Progenitor cell of endocrine pancreas (in vitro differentiated cells): ENCODE measurements at regions not wholly inside any gene's neighbourhood (a gene's known extent, or its start where the extent isn't known, plus 50 kb on each side); places are given as distances from the start of the nearest gene placed in this dataset.
A peak's percentile ranks its signal among the peaks of the same experiment; 100 is the strongest.

Experiments
- DNase-seq: peaks from one replicate; pipeline ENCODE4 v3.0.0; 2021; ENCODE audit warnings: low spot score; ENCODE audit not compliant: unreplicated experiment
- H3K27ac Mint-ChIP-seq: 2 replicates; pipeline ENCODE4 v1.8.0; 2021; ENCODE audit warnings: mild to moderate bottlenecking, moderate library complexity, mixed read lengths
- H3K27me3 Mint-ChIP-seq: 2 replicates; pipeline ENCODE4 v1.8.0; 2021; ENCODE audit warnings: mixed read lengths
- H3K36me3 Mint-ChIP-seq: 2 replicates; pipeline ENCODE4 v1.8.0; 2022; ENCODE audit warnings: mixed read lengths; ENCODE audit not compliant: insufficient read depth
- H3K4me1 Mint-ChIP-seq: 2 replicates; pipeline ENCODE4 v1.8.0; 2021; ENCODE audit warnings: low read depth, mixed read lengths
- H3K4me3 Mint-ChIP-seq: 2 replicates; pipeline ENCODE4 v1.8.0; 2021; ENCODE audit warnings: low read depth, mild to moderate bottlenecking, moderate library complexity, mixed read lengths
- H3K9me3 Mint-ChIP-seq: 2 replicates; pipeline ENCODE4 v1.8.0; 2021; ENCODE audit warnings: low read depth, mixed read lengths
- CTCF ChIP-seq: fragments of 200-600 bp; sonication (generic); IDR thresholded peaks from one replicate; pipeline ENCODE4 v1.5.0; 2021; ENCODE audit warnings: antibody characterized with exemption, mild to moderate bottlenecking; ENCODE audit not compliant: unreplicated experiment

- TF ChIP-seq CTCF = no peak
- Mint-ChIP-seq H3K4me3 (no peak overlapping the region), H3K4me1 (no peaks in the 10 kb centered on the region), H3K9me3 (peaks cover 36% of the 10 kb centered on the region), H3K27me3 (no peaks in the 10 kb centered on the region), H3K27ac (peak overlapping the region; percentile 29), H3K36me3 (peaks cover 4% of the 10 kb centered on the region)
- no peak for DNase-seq
Measured at GRCh38 chr22:47396515-47396914, 634.1 kb downstream of the TBC1D22A start.

GRCh38 chr22:47396105-47396504, 633.7 kb downstream of the TBC1D22A start:
- H3K9me3 Mint-ChIP-seq = peaks cover 36% of the 10 kb centered on the region
- no peak overlapping the region for H3K4me3 Mint-ChIP-seq
- TF ChIP-seq CTCF = no peak
- no peaks in the 10 kb centered on the region for H3K4me1 Mint-ChIP-seq
- no peak for DNase-seq
- H3K27ac Mint-ChIP-seq = no peak overlapping the region
- peaks cover 4% of the 10 kb centered on the region for H3K36me3 Mint-ChIP-seq
- no peaks in the 10 kb centered on the region for H3K27me3 Mint-ChIP-seq

- TF ChIP-seq CTCF = no peak
- H3K4me1 Mint-ChIP-seq = no peaks in the 10 kb centered on the region
- no peak for DNase-seq
- no peak overlapping the region for H3K4me3 Mint-ChIP-seq
- peaks cover 35% of the 10 kb centered on the region for H3K9me3 Mint-ChIP-seq
- H3K27me3 Mint-ChIP-seq = no peaks in the 10 kb centered on the region
- no peak overlapping the region for H3K27ac Mint-ChIP-seq
- H3K36me3 Mint-ChIP-seq = peaks cover 4% of the 10 kb centered on the region
Measured at GRCh38 chr22:47395481-47395880, 633.0 kb downstream of the TBC1D22A start.

GRCh38 chr22:47394504-47395440, 632.3 kb downstream of the TBC1D22A start:
- Mint-ChIP-seq H3K4me1 (no peaks in the 10 kb centered on the region), H3K27ac (no peak overlapping the region), H3K4me3 (no peak overlapping the region), H3K9me3 (peaks cover 35% of the 10 kb centered on the region), H3K27me3 (no peaks in the 10 kb centered on the region), H3K36me3 (peaks cover 4% of the 10 kb centered on the region)
- TF ChIP-seq CTCF = no peak
- no peak for DNase-seq

- DNase-seq = no peak
- H3K36me3 Mint-ChIP-seq = peaks cover 4% of the 10 kb centered on the region
- H3K27me3 Mint-ChIP-seq = no peaks in the 10 kb centered on the region
- no peak for TF ChIP-seq CTCF
- H3K4me3 Mint-ChIP-seq = no peak overlapping the region
- H3K4me1 Mint-ChIP-seq = no peaks in the 10 kb centered on the region
- H3K9me3 Mint-ChIP-seq = peaks cover 31% of the 10 kb centered on the region
- no peak overlapping the region for H3K27ac Mint-ChIP-seq
Measured at GRCh38 chr22:47393191-47393590, 630.7 kb downstream of the TBC1D22A start.
